GM21360 (cell line): ENCODE measurements at regions not wholly inside any gene's neighbourhood (a gene's known extent, or its start where the extent isn't known, plus 50 kb on each side); places are given as distances from the start of the nearest gene placed in this dataset.
"Not testable (repeated sequence)": the region's sequence is repeated elsewhere in the genome, so short reads cannot be mapped to it uniquely, and the experiment has no call there.

ENCODE experiments used
- ATAC-seq: cut with Tn5 transposase; IDR thresholded peaks from one replicate; pipeline ENCODE4 v1.9.1; 2021; ENCODE audit warnings: mild to moderate bottlenecking, moderate library complexity; ENCODE audit not compliant: unreplicated experiment

- ATAC-seq: no peak
Measured at GRCh38 chr2:11069566-11070185, 85.6 kb upstream of the SLC66A3 start.

- no peak for ATAC-seq
Measured at GRCh38 chr2:11071211-11071610, 84.1 kb upstream of the SLC66A3 start.

GRCh38 chr2:11071939-11072338, 83.3 kb upstream of the SLC66A3 start:
- no peak for ATAC-seq

GRCh38 chr2:11072550-11072949, 82.7 kb upstream of the SLC66A3 start:
- no peak for ATAC-seq

- ATAC-seq: no peak
Measured at GRCh38 chr2:11073251-11073650, 82.0 kb upstream of the SLC66A3 start.

- no peak for ATAC-seq
Measured at GRCh38 chr2:11073776-11074175, 81.5 kb upstream of the SLC66A3 start.

- ATAC-seq: no peak
Measured at GRCh38 chr2:11074246-11074820, 80.9 kb upstream of the SLC66A3 start.

GRCh38 chr2:11075221-11075620, 80.0 kb upstream of the SLC66A3 start:
- ATAC-seq: no peak

- ATAC-seq: no peak
Measured at GRCh38 chr2:11077411-11077810, 77.9 kb upstream of the SLC66A3 start.

GRCh38 chr2:11079136-11079824, 76.0 kb upstream of the SLC66A3 start:
- ATAC-seq: no peak

GRCh38 chr2:11080253-11081115, 74.8 kb upstream of the SLC66A3 start:
- ATAC-seq: no peak

- no peak for ATAC-seq
Measured at GRCh38 chr2:11082880-11083279, 72.4 kb upstream of the SLC66A3 start.

- not testable (repeated sequence) for ATAC-seq
Measured at GRCh38 chr2:11088821-11089220, 66.4 kb upstream of the SLC66A3 start.

GRCh38 chr2:11090187-11090586, 65.1 kb upstream of the SLC66A3 start:
- no peak for ATAC-seq

GRCh38 chr2:11092701-11093335, 62.4 kb upstream of the SLC66A3 start:
- ATAC-seq: no peak

- ATAC-seq: no peak
Measured at GRCh38 chr2:11093467-11093866, 61.8 kb upstream of the SLC66A3 start.

GRCh38 chr2:11094021-11094810, 61.1 kb upstream of the SLC66A3 start:
- no peak for ATAC-seq

- no peak for ATAC-seq
Measured at GRCh38 chr2:11096591-11096990, 58.7 kb upstream of the SLC66A3 start.

GRCh38 chr2:11097038-11097720, 58.1 kb upstream of the SLC66A3 start:
- no peak for ATAC-seq
